GM18502 (cell line): ENCODE measurements at regions not wholly inside any gene's neighbourhood (a gene's known extent, or its start where the extent isn't known, plus 50 kb on each side); places are given as distances from the start of the nearest gene placed in this dataset.

Experiments
- ATAC-seq: cut with Tn5 transposase; IDR thresholded peaks from one replicate; pipeline ENCODE4 v1.9.1; 2021; ENCODE audit warnings: mild to moderate bottlenecking; ENCODE audit not compliant: unreplicated experiment, poor library complexity

- no peak for ATAC-seq
Observed at GRCh38 chr9:26026423-26027100, 348.3 kb upstream of the TUSC1 start.

GRCh38 chr9:26013199-26013598, 335.0 kb upstream of the TUSC1 start:
- no peak for ATAC-seq

DNA sequence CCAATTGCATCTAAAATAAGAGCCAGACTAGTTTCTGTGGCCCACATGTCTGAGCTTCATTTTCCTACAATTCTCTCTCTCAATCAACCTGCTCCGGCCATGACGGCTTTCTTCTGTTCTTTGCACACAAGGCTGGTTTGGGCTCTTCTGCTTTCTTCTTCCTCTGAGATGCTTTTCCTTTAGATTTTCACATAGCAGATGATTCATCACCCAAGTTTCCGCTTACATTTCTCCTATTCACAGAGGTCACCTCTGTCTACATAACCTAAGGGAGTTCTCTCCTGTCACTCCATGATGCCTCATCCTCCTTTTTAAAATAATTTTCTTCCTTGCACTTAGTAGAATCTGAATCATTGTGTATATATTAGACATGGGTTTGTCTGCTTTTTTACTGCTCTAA, 334.6 kb upstream of the TUSC1 start:
- no peak for ATAC-seq

GRCh38 chr9:25994605-25995004, 316.4 kb upstream of the TUSC1 start:
- ATAC-seq: no peak

DNA sequence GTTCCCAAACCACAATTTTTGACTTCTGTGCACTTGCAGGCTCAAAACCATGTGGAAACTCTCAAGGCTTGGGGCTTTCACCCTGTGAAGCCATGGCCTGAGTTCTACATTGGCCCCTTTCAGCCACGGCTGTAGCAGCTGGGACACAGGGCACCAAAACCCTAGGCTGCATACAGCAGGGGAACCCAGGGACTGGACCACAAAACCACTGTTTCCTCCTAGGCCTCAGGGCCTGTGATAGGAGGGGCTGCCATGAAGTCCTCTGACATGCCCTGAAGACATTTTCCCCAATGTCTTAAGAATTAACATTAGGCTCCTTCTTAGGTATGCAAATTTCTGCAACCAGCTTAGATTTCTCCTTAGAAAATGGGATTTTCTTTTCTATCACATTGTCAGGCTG, 312.1 kb upstream of the TUSC1 start:
- no peak for ATAC-seq

DNA sequence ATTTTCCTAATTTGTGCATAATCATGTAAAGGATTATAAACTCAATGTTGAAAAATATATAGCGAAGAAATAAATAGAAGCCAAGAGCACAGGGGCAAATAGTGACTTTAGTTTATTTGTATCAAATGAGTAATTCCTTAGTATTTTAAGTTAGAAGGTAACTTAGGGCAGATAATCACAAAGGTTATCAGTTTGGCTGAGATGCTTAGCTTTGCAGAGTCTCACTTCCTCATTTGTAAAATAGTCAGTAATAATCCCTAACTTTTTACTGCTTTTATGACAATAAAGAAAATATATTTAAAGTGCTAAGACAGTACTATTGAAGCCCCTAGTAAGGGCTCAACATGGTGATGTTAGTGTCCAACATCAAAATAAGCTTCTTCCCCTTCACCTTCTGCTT, 297.4 kb upstream of the TUSC1 start:
- no peak for ATAC-seq

DNA sequence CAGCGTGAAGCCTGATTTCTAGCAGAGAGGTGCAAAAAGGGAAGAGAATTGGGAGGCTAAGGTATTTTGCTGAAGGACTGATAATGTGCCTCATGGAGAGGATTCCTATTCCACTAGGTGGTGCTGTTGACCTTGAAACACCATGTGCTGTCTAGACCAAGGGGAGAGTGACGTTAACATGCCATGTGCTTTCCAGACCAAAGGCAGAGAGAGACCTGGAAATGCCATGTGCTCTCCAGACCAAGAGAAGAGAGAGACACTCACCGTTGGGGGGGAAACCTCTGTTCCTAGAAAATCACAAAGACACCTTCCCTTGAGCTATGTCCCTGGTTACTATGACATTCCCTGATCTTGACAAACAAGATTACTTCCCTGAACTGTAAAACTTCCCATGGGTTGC, 286.0 kb upstream of the TUSC1 start:
- ATAC-seq: peak; percentile 60

DNA sequence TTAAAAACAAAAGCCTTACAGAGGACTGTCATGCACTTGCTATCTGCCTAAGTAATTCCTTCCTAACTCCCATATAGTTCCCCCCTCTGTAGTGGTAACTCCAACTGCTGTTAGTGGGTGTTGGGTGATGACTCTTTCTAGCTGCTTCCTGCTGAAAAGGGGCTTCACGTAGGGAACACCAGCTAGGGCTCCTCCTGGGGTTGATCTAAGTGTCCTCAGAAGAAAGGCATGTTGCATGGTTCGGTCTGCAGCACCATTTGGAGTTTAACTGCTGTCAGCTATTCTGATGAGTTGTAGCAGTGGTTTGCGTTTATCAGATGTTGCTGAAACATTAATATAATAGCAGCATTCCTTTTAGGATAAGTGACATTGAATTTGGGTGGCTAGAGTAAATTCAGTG, 281.9 kb upstream of the TUSC1 start:
- ATAC-seq: no peak

GRCh38 chr9:25954209-25954608, 276.0 kb upstream of the TUSC1 start:
- no peak for ATAC-seq

DNA sequence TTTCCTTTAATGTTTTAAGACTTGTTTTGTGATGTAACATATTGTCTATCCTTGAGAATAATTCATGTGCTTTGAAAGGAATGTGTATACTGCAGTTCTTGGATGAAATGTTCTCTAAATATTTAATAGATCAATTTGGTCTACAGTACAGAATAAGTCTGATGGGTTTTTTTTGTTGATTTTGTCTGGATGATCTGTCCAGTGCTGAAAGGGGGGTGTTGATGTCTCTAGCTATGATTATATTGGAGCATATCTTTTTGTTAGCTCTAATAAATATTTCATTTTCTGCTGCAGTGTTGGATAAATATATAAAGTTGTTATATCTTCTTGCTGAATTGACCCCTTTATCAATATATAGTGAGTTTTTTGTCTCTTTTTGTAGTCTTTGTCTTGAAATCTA, 269.9 kb upstream of the TUSC1 start:
- no peak for ATAC-seq

DNA sequence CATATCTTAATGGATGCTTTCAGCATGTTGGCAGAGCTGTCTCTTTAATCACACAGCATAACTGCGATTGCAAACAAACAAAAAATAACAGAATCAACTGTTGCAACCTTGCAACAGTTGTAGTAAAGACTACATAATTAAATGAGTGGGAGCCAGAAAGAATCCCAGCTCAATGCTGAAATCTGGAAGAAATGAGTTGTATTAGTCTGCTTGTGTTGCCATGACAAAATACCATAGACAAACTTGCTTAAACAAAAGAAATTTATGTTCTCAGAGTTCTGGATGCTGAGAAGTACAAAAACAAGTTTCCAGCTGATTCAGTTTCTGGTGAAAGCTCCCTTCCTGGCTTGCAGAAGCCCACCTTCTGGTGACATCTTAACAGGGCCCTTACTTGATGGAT, 260.9 kb upstream of the TUSC1 start:
- ATAC-seq: no peak

GRCh38 chr9:25936031-25936430, 257.8 kb upstream of the TUSC1 start:
- no peak for ATAC-seq

DNA sequence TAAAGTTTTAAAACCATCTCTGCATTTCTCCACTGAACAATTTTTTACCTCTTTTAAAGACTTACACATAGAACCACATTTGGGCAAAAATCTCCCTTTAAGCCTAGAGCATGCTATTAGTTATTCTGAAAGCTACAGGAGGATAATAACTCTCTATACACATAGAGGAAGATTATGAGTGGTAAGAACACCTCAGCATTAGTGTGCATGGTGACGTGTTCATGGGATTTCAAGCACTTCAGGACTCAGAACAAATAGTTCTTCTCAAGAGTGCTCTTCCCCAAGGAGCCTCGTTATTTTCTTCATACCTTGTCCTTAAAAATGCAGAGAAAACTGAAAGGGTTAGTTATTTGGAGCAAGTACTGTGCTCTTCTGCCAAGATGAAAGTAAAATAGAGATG, 256.9 kb upstream of the TUSC1 start:
- no peak for ATAC-seq

DNA sequence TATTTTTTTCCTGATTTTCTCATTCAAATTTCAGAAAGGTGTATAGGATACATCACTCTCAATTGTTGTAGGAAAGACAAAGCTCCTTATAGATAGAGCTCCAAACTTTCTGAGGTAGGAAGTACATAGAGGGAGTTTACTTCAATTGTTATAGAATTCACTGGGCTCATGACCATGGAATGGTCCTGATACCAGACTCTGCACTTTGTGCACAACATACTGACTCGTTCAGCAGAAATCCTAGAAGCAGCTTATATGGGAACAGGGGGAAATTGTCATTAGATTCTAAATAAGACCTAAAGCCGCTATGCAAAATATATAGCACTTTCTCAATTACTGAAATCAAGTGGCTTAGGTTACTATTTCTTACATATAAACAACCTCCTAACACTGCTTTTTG, 240.5 kb upstream of the TUSC1 start:
- ATAC-seq: no peak

DNA sequence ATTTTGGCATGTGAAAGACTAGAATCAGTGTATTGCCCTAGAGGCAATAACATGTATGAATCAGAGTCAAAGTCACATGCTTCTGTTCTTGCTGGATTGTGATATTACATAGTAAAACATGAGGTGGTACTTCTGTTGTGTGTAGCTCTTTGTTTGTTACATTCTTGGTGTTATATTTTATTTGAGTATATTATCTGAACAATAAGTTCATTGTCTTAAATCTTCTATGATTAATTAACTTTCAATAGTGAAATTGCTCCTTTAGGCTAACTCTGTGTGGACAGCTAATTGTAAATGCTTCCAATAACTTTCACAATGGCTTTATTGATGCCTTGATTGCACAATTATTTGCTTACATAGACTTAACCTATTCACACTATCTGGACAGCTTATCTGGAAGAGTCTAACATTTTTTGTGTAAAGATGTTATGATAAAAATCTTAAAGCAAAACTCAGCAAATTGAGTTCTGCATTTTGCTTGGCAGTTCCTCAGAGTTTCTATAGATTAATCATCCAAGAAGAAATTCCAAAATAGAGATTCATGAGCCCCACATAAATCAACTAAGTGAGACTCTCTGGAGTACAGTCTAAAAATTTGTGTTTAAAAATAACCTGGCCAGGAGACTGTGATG, 239.6 kb upstream of the TUSC1 start:
- ATAC-seq: no peak

DNA sequence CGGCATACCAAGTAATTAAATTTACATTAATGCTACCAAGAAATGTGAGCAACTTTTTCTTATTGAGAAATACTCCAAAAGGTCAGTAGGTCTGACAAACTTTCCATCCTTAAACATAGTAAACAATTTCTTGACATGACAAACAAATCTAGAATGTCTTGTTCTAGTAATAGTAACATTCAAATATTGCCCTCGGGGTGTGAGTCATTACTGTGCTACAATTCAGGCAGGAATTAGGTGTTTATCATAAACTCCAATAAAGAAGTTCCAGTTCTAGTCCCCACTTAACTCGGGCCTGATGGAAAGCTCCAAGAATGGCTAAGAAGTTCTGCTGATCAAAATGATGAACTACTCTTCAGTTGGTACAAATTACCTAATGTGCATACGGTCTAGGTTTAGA, 235.6 kb upstream of the TUSC1 start:
- no peak for ATAC-seq

DNA sequence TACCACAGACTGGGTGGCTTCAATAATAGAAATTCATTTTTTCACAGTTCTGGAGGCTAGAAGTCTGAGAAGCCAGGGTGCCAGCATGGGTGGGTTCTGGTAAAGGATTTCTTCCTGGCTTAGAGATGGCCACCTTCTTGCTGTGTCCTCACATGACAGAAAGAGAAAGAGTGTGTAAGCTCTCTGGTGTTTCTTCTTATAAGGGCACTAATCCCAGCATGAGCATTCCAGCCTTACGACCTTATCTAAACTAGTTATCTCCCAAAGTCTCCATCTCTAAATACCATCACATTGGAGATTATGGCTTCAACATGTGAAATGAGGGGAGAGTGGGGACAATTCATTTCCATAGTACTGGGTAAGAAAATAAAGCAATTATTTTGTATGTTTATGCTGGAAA, 226.5 kb upstream of the TUSC1 start:
- no peak for ATAC-seq

GRCh38 chr9:25891527-25891926, 213.3 kb upstream of the TUSC1 start:
- no peak for ATAC-seq

DNA sequence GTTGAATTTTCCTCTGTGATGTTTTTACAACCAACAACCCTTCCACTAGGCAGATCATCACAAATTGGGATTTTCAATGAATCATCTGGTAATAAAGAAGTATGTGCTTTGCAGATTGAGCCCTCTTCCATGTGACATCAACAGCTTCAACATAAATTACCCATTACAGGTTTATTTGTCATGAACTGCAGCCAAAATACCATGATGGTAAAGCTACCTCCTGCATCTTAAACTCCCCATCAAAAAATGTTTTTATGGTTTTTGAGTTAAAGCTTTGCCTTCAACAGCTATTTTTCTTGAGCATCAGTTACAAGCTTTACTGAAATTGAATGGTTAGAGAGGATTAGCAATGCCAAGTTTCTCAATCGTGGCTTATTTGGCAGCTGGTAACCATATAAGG, 211.4 kb upstream of the TUSC1 start:
- no peak for ATAC-seq

- ATAC-seq: no peak
Observed at GRCh38 chr9:25876248-25876647, 198.0 kb upstream of the TUSC1 start.

DNA sequence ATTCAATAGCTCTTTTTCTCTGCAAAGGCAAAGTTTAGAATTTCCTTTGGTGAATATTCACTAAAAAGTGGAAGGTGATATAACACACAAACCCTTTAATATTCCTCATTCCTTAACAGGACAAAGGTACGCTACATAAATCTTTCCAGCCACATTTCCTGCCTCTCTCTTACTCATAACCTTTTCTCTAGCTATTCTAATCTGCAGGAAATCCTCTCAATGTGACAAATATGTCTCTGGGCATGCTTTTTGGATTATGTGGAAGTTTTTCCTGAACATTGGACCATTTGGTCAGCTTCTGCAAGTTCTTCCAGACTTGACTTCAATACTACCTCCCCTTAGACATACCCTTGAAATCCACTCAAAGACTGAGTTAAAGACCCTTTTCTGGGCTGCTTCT, 186.3 kb upstream of the TUSC1 start:
- no peak for ATAC-seq

GRCh38 chr9:25861421-25861820, 183.2 kb upstream of the TUSC1 start:
- no peak for ATAC-seq
